Kidney (tissue), 13 donors: ENCODE measurements at regions not wholly inside any gene's neighbourhood (a gene's known extent, or its start where the extent isn't known, plus 50 kb on each side); places are given as distances from the start of the nearest gene placed in this dataset.
A peak's percentile ranks its signal among the peaks of the same experiment; 100 is the strongest.

Experiments used
- DNase-seq, 5 donors: peaks; one replicate each; pipeline ENCODE4 v3.0.0-alpha.2; 2013 to 2020
- FAIRE-seq: peaks from 2 replicates; lab custom pipeline; 2012; peaks lifted over from hg19 to GRCh38; lab: Jason Lieb, UNC
- H3K27ac ChIP-seq, 2 donors: one replicate each; pipeline ENCODE4 v1.7.0; 2013; ENCODE audit warnings: low read depth in 2 of 2, low read length in 2 of 2, inconsistent platforms in 1 of 2
- H3K27me3 ChIP-seq: one replicate; pipeline ENCODE4 v1.7.1; 2013; ENCODE audit warnings: low read length, inconsistent platforms; ENCODE audit not compliant: control insufficient read depth, insufficient read depth
- H3K36me3 ChIP-seq, 3 donors: one replicate each; pipeline versions ENCODE4 v1.7.0 to v1.7.1; 2013; ENCODE audit warnings: low read length in 3 of 3, control low read depth in 1 of 3, inconsistent platforms in 1 of 3; ENCODE audit not compliant: insufficient read depth in 3 of 3, control insufficient read depth in 2 of 3
- H3K4me1 ChIP-seq, 3 donors: one replicate each; pipeline versions ENCODE4 v1.7.0 to v1.7.1; 2013; ENCODE audit warnings: low read length in 3 of 3, inconsistent platforms in 1 of 3, low read depth in 1 of 3; ENCODE audit not compliant: control insufficient read depth in 2 of 3, insufficient read depth in 2 of 3
- H3K4me3 ChIP-seq, 3 donors: one replicate each; pipeline versions ENCODE4 v1.7.0 to v1.8.1; 2013; ENCODE audit warnings: low read length in 3 of 3, control low read depth in 1 of 3, inconsistent platforms in 1 of 3
- H3K9ac ChIP-seq, 3 donors: one replicate each; pipeline versions ENCODE4 v1.7.0 to v1.7.1; 2013; ENCODE audit warnings: low read length in 3 of 3, control low read depth in 1 of 3, inconsistent platforms in 1 of 3
- H3K9me3 ChIP-seq, 3 donors: one replicate each; pipeline versions ENCODE4 v1.7.0 to v1.7.1; 2013; ENCODE audit warnings: low read length in 3 of 3, control low read depth in 1 of 3, inconsistent platforms in 1 of 3; ENCODE audit not compliant: control insufficient read depth in 2 of 3, insufficient read depth in 1 of 3
- CTCF ChIP-seq: IDR thresholded peaks from 3 replicates; pipeline ENCODE4 v1.5.1; 2012; ENCODE audit warnings: mild to moderate bottlenecking, moderate library complexity, borderline replicate concordance; ENCODE audit not compliant: insufficient read depth; ENCODE audit errors: extremely low read depth
- intact Hi-C: fragments of 100-400 bp; cut with DNase I; formaldehyde crosslinking; loops from one replicate; pipeline ENCODE4 v1.11.1; 2022
- donor health status: control.
- donor health status: control.
- donor health status: control.
- donor health status: control.
- donor health status: control.
- donor health status: DM: yes; HTN: yes; CAD: no.
- donor health status: Normal renal cell carcinoma (clear cell type).

DNA sequence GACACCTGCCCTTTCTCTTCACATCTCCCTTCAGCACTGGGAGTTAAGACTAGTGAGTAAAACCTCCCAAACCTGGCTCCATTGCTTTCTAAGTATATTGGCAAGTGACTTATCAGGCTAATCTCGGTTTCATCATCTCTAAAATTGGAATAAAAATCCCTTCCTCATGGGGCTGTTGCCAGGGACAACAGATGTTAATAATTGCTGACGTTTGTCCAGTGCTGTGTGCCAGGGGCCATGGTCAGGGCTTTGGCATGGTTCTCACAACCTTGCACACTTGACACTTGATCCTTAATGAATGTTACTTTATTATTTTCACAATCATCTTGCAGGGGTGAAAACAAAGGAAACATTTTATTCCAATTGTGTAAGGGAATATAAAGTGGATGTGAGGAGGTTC, 1262.0 kb upstream of the WWC1 start:
- intact Hi-C loops: no loop called here
- DNase-seq (no peak), FAIRE-seq (no peak)
- no peak overlapping the region for H3K4me3 ChIP-seq
- no peak overlapping the region for H3K9ac ChIP-seq
- no peaks in the 10 kb centered on the region for H3K4me1 ChIP-seq
- no peaks in the 10 kb centered on the region for H3K9me3 ChIP-seq
- no peaks in the 10 kb centered on the region for H3K36me3 ChIP-seq
- no peaks in the 10 kb centered on the region for H3K27me3 ChIP-seq
- TF ChIP-seq CTCF: no peak
- H3K27ac ChIP-seq: no peak overlapping the region

DNA sequence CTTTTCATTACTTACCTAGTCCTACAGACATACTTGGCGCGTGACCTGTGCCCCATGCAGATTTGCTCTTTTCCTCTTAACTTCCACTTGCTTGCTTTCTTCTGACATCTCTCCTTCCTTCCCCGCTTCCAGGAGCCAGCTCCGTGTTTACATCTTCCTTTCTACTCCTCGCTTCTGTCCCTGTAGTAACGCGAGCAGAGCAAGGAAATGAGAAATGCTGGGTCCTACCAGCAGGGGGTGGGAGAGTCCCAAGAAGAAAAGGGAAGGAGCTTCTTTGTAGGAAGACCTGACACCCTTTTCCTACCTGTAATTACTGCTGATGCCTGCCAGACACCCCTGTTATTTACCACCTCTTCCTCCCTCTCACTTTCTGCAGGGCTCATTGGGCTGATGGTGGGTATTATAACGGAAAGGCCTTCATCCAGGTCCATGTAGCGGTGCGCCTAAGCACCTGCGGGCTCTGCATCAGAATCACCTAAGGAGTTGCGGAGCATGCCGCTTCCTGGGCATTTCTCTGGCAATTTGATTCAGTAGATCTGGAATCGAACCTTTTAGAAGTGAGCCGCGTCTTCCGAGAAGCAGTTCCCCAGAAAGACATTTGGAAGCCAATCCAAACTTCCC, 1260.8 kb upstream of the WWC1 start:
- no peaks in the 10 kb centered on the region for H3K27me3 ChIP-seq
- intact Hi-C loops: no loop called here
- H3K4me1 ChIP-seq: no peaks in the 10 kb centered on the region
- TF ChIP-seq CTCF: peak; percentile 25
- DNase-seq (peak in 3 of 5 donors; percentile 33 to 43 (median 43)), FAIRE-seq (no peak)
- H3K9me3 ChIP-seq: no peaks in the 10 kb centered on the region
- H3K9ac ChIP-seq: no peak overlapping the region
- no peaks in the 10 kb centered on the region for H3K36me3 ChIP-seq
- H3K4me3 ChIP-seq: no peak overlapping the region
- H3K27ac ChIP-seq: no peak overlapping the region

DNA sequence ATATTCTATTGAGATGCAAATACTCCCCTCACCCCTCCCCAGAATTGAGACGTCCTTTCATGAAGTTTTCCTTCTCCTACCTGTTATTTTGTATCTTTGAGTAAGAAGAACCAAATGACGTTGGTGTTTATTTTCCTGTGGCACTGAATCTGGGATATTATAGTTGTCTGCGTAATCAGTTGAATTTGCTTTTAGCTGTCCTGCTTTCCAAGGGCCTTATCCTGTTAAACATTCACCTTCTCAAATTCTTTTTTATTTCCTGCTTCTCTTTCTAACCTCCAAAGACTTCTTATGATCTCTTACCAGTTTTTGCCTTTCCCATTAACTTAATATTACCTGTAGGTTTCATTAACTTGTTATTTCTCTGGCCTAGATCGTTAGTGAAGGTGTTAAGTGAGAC, 1254.9 kb upstream of the WWC1 start:
- intact Hi-C loops: no loop called here
- Histone ChIP-seq H3K9ac (no peak overlapping the region), H3K4me3 (no peak overlapping the region), H3K27ac (no peak overlapping the region), H3K27me3 (no peaks in the 10 kb centered on the region), H3K36me3 (no peaks in the 10 kb centered on the region), H3K9me3 (no peaks in the 10 kb centered on the region), H3K4me1 (no peaks in the 10 kb centered on the region)
- no peak for TF ChIP-seq CTCF
- DNase-seq: no peak
- FAIRE-seq: no peak
